Hepatocyte (in vitro differentiated cells): ENCODE measurements at regions not wholly inside any gene's neighbourhood (a gene's known extent, or its start where the extent isn't known, plus 50 kb on each side); places are given as distances from the start of the nearest gene placed in this dataset.

Source experiments
- DNase-seq: peaks from one replicate; pipeline ENCODE4 v3.0.0-alpha.2; 2016; ENCODE audit warnings: low spot score
- H2AFZ ChIP-seq: fragments of 200-600 bp; sonication (generic); 2 replicates; pipeline ENCODE4 v1.6.0; 2016; ENCODE audit warnings: antibody characterized with exemption, mild to moderate bottlenecking
- H3K27ac ChIP-seq: fragments of 200-600 bp; sonication (generic); 2 replicates; pipeline ENCODE4 v1.5.1; 2016; ENCODE audit warnings: mild to moderate bottlenecking
- H3K27me3 ChIP-seq: fragments of 200-600 bp; sonication (generic); 2 replicates; pipeline ENCODE4 v1.6.1; 2016
- H3K36me3 ChIP-seq: fragments of 200-600 bp; sonication (generic); replicated peaks from 2 replicates; pipeline ENCODE4 v1.5.1; 2016; ENCODE audit warnings: low read depth; ENCODE audit not compliant: insufficient read depth
- H3K4me1 ChIP-seq: fragments of 200-600 bp; sonication (generic); 2 replicates; pipeline ENCODE4 v1.5.1; 2016; ENCODE audit warnings: mild to moderate bottlenecking, moderate library complexity; ENCODE audit not compliant: insufficient read depth
- H3K4me2 ChIP-seq: fragments of 200-600 bp; sonication (generic); 2 replicates; pipeline ENCODE4 v1.6.0; 2016
- H3K4me3 ChIP-seq: fragments of 200-600 bp; sonication (generic); 2 replicates; pipeline ENCODE4 v1.5.1; 2016; ENCODE audit warnings: mild to moderate bottlenecking
- H3K79me2 ChIP-seq: fragments of 200-600 bp; sonication (generic); 2 replicates; pipeline ENCODE4 v1.6.0; 2017; ENCODE audit warnings: mild to moderate bottlenecking
- H3K9me2 ChIP-seq: fragments of 200-600 bp; sonication (generic); replicated peaks from 2 replicates; pipeline ENCODE4 v1.6.0; 2017; ENCODE audit warnings: mild to moderate bottlenecking; ENCODE audit not compliant: insufficient read depth
- H3K9me3 ChIP-seq: fragments of 200-600 bp; sonication (generic); 2 replicates; pipeline ENCODE4 v1.5.1; 2016; ENCODE audit warnings: low read depth, mild to moderate bottlenecking
- H4K20me1 ChIP-seq: fragments of 200-600 bp; sonication (generic); 2 replicates; pipeline ENCODE4 v1.6.0; 2016; ENCODE audit warnings: mild to moderate bottlenecking; ENCODE audit not compliant: insufficient read depth, poor library complexity, severe bottlenecking
- CTCF ChIP-seq: fragments of 200-600 bp; sonication (generic); IDR thresholded peaks from 2 replicates; pipeline ENCODE4 v1.5.1; 2016; ENCODE audit warnings: antibody characterized with exemption, mild to moderate bottlenecking; ENCODE audit not compliant: poor library complexity
- EZH2 ChIP-seq: fragments of 200-600 bp; sonication (generic); IDR thresholded peaks from 2 replicates; pipeline ENCODE4 v1.6.1; 2016; ENCODE audit warnings: antibody characterized with exemption, mild to moderate bottlenecking, borderline replicate concordance
- EZH2phosphoT487 ChIP-seq: fragments of 200-600 bp; sonication (generic); IDR thresholded peaks from one replicate; pipeline ENCODE4 v1.6.1; 2018; ENCODE audit warnings: antibody characterized with exemption, mild to moderate bottlenecking, low read depth, moderate library complexity; ENCODE audit not compliant: unreplicated experiment, severe bottlenecking
- WGBS: methylation state at CpG from one replicate; pipeline ENCODE4 v1.1.6; 2016; ENCODE audit warnings: low lambda C conversion rate; ENCODE audit errors: missing lambda C conversion rate; 5-methylcytosine and 5-hydroxymethylcytosine counted together

GRCh38 chr4:189062047-189062820 lies 878.4 kb upstream of the FRG1 start:
- WGBS: 93% methylated on average over 2 of the region's 2 CpGs
- Histone ChIP-seq H3K9me3 (peaks cover 5% of the 10 kb centered on the region), H3K4me1 (no peaks in the 10 kb centered on the region), H3K4me3 (no peak overlapping the region), H3K79me2 (no peaks in the 10 kb centered on the region), H3K9me2 (no peaks in the 10 kb centered on the region), H3K27me3 (no peaks in the 10 kb centered on the region), H3K4me2 (no peak overlapping the region), H3K36me3 (no peaks in the 10 kb centered on the region), H3K27ac (no peak overlapping the region), H2AFZ (no peak overlapping the region), H4K20me1 (no peaks in the 10 kb centered on the region)
- no peak for DNase-seq
- TF ChIP-seq CTCF (no peak), EZH2phosphoT487 (no peak), EZH2 (no peak)

DNA sequence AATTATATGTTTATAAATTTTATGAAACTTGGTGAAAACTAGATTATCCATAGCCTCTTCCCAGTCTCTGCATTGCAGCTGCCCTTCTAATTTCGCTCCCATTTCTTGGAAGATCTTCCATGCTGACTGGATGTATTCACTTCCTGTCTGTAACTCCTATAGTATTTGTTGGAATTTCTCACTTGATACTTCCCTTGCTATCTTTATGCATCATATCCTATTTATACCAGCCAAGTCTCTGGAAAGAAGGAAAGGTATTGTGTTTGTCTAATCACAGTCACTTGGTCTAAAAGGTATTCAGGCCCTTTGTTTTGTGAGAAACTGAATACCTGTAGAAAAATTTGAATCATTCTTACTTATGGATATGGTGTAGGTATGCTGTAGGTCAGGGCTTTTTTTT lies 870.9 kb upstream of the FRG1 start:
- TF ChIP-seq CTCF (no peak), EZH2 (no peak), EZH2phosphoT487 (no peak)
- Histone ChIP-seq H4K20me1 (no peaks in the 10 kb centered on the region), H3K36me3 (no peaks in the 10 kb centered on the region), H3K4me1 (no peaks in the 10 kb centered on the region), H3K4me2 (no peak overlapping the region), H3K9me2 (no peaks in the 10 kb centered on the region), H3K4me3 (no peak overlapping the region), H3K27ac (no peak overlapping the region), H3K79me2 (no peaks in the 10 kb centered on the region), H3K27me3 (no peaks in the 10 kb centered on the region), H3K9me3 (no peaks in the 10 kb centered on the region), H2AFZ (no peak overlapping the region)
- DNase-seq: no peak
- WGBS: 86% methylated on average over 1 of the region's 1 CpG

- no peaks in the 10 kb centered on the region for H3K9me2 ChIP-seq
- no peaks in the 10 kb centered on the region for H3K9me3 ChIP-seq
- H3K27ac ChIP-seq: no peak overlapping the region
- no peak for TF ChIP-seq EZH2
- TF ChIP-seq EZH2phosphoT487: no peak
- no peak for TF ChIP-seq CTCF
- no peaks in the 10 kb centered on the region for H3K36me3 ChIP-seq
- no peak overlapping the region for H2AFZ ChIP-seq
- H4K20me1 ChIP-seq: no peaks in the 10 kb centered on the region
- H3K4me1 ChIP-seq: no peaks in the 10 kb centered on the region
- H3K4me2 ChIP-seq: no peak overlapping the region
- H3K79me2 ChIP-seq: no peaks in the 10 kb centered on the region
- no peak overlapping the region for H3K4me3 ChIP-seq
- no peak for DNase-seq
- 78% methylated on average over 6 of the region's 6 CpGs for WGBS
- H3K27me3 ChIP-seq: no peaks in the 10 kb centered on the region
Measured at GRCh38 chr4:189071241-189071640, 869.4 kb upstream of the FRG1 start.
